ENCODE measurements at regions not wholly inside any gene's neighbourhood (a gene's known extent, or its start where the extent isn't known, plus 50 kb on each side); places are given as distances from the start of the nearest gene placed in this dataset.

GRCh38 chr3:72537448-72537847, 310.8 kb downstream of the SHQ1 start:
- TF ChIP-seq CTCF (IDR thresholded peaks at IDR 0.05; ENCODE audit: extremely low read depth in 1 of 2, insufficient read depth in 1 of 2, low read depth in 1 of 2, low read length in 2 of 2) (no peak), POLR2AphosphoS5 (IDR thresholded peaks at IDR 0.05; ENCODE audit: insufficient read depth, low read depth, low read length) (no peak), POLR2A (IDR thresholded peaks at IDR 0.05; ENCODE audit: low read depth, low read length) (no peak), EZH2 (IDR thresholded peaks at IDR 0.05; ENCODE audit: borderline replicate concordance, low read depth, low read length, severe bottlenecking) (no peak)

Data from endothelial cell of umbilical vein (primary cell).